GM21529 (cell line): ENCODE measurements at regions not wholly inside any gene's neighbourhood (a gene's known extent, or its start where the extent isn't known, plus 50 kb on each side); places are given as distances from the start of the nearest gene placed in this dataset.
"Not testable (repeated sequence)": the region's sequence is repeated elsewhere in the genome, so short reads cannot be mapped to it uniquely, and the experiment has no call there.

Experiments used
- ATAC-seq: cut with Tn5 transposase; IDR thresholded peaks from one replicate; pipeline ENCODE4 v1.9.1; 2021; ENCODE audit not compliant: unreplicated experiment

GRCh38 chr5:142542078-142542477 is 143.8 kb downstream of the FGF1 start:
- no peak for ATAC-seq

- no peak for ATAC-seq
These were observed 144.9 kb downstream of the FGF1 start for GRCh38 chr5:142540922-142541422.

- no peak for ATAC-seq
These were observed 146.6 kb downstream of the FGF1 start for GRCh38 chr5:142539154-142539740.

- no peak for ATAC-seq
These were observed 148.0 kb downstream of the FGF1 start for GRCh38 chr5:142537938-142538337.

GRCh38 chr5:142532781-142533176 is 153.1 kb downstream of the FGF1 start:
- ATAC-seq: no peak

- ATAC-seq: no peak
These were observed 153.7 kb downstream of the FGF1 start for GRCh38 chr5:142531977-142532780.

GRCh38 chr5:142530904-142531303 is 155.0 kb downstream of the FGF1 start:
- ATAC-seq: no peak

- ATAC-seq: no peak
These were observed 156.1 kb downstream of the FGF1 start for GRCh38 chr5:142529626-142530278.

GRCh38 chr5:142527664-142528295 is 158.1 kb downstream of the FGF1 start:
- no peak for ATAC-seq

GRCh38 chr5:142527234-142527633 is 158.7 kb downstream of the FGF1 start:
- ATAC-seq: no peak

GRCh38 chr5:142522983-142523382 is 162.9 kb downstream of the FGF1 start:
- no peak for ATAC-seq

GRCh38 chr5:142521706-142522105 is 164.2 kb downstream of the FGF1 start:
- ATAC-seq: no peak

GRCh38 chr5:142520885-142521284 is 165.0 kb downstream of the FGF1 start:
- no peak for ATAC-seq

- ATAC-seq: not testable (repeated sequence)
These were observed 166.0 kb downstream of the FGF1 start for GRCh38 chr5:142519913-142520312.

GRCh38 chr5:142517840-142518239 is 168.1 kb downstream of the FGF1 start:
- ATAC-seq: no peak

- ATAC-seq: no peak
These were observed 169.2 kb downstream of the FGF1 start for GRCh38 chr5:142516732-142517131.

GRCh38 chr5:142515036-142515435 is 170.9 kb downstream of the FGF1 start:
- no peak for ATAC-seq

- ATAC-seq: no peak
These were observed 171.7 kb downstream of the FGF1 start for GRCh38 chr5:142514196-142514595.

- no peak for ATAC-seq
These were observed 173.5 kb downstream of the FGF1 start for GRCh38 chr5:142512043-142513042.

GRCh38 chr5:142511358-142511757 is 174.5 kb downstream of the FGF1 start:
- no peak for ATAC-seq
